Dermis microvascular lymphatic vessel endothelial cell (primary cell): ENCODE measurements at regions not wholly inside any gene's neighbourhood (a gene's known extent, or its start where the extent isn't known, plus 50 kb on each side); places are given as distances from the start of the nearest gene placed in this dataset.
"Not testable (repeated sequence)": the region's sequence is repeated elsewhere in the genome, so short reads cannot be mapped to it uniquely, and the experiment has no call there.

Experiments used
- DNase-seq, 2 donors: peaks; one replicate each; pipeline versions ENCODE4 v3.0.0 to v3.0.0-alpha.2; 2010; ENCODE audit warnings: low read depth in 2 of 2

DNA sequence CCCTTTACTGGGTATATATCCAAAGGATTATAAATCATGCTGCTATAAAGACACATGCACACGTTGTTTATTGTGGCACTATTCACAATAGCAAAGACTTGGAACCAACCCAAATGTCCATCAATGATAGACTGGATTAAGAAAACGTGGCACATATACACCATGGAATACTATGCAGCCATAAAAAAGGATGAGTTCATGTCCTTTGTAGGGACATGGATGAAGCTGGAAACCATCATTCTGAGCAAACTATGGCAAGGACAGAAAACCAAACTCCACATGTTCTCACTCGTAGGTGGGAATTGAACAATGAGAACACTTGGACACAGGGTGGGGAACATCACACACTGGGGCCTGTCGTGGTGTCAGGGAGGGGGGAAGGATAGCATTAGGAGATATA lies 59.2 kb downstream of the CXorf49B start:
- DNase-seq, result not testable (repeated sequence)

DNA sequence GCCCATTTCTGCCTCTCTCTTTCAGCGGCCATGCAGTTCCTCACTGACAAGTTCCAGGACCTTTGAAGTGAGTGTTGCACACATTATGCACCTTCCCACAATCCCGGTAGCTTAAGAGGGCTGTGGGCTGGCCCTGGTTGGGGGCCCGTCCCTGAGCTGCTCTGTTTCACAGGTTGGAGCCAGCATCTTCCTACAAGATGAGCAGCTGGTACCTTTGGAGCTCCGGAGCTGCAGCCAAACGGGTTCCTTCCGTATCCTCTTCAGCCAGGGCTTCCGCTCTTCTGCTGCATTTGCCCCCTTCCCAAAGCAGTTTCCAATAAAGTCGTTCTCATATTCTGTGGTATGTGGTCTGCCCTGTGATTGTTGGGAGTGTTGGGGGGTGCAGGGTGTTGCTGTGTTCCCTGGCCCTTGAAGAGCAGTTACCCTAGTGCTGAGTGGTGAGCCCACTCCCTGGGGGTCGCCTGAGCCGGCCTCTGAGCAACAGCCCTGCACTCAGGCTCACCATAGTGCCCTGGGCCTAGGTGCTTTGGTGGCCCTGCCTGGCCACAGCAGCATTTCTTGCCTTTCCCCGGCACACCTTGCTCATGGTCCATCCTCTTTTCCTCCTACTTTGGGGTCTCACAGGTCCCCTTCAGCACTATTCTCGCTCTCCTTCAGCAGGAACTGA lies 60.4 kb downstream of the CXorf49B start:
- DNase-seq, result no peak

- no peak for DNase-seq
These were observed 64.9 kb downstream of the CXorf49B start for GRCh38 chrX:71828086-71828485.

- DNase-seq, result not testable (repeated sequence)
These were observed 72.6 kb upstream of the NHSL2 start for GRCh38 chrX:71838092-71838491.

DNA sequence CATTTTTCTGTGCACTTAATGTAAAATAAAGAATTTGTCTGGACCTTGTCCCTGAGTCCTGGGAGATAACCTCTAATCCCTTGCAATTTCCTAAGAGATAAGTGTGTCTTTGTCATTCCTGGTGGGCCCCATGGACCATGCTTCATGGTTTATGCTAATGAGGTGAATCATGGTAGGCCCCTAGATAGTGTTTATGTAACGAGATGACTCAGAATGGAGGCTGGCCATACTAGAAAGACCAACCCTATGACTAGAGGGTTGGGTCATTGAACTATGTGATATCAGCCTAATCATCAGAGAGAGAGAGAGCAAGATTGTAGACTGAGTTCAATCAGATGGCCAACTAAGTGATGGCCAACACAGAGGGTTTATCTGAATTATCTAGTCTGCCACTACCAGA lies 64.2 kb upstream of the NHSL2 start:
- DNase-seq, result no peak

GRCh38 chrX:71852182-71852581 lies 58.5 kb upstream of the NHSL2 start:
- no peak for DNase-seq

DNA sequence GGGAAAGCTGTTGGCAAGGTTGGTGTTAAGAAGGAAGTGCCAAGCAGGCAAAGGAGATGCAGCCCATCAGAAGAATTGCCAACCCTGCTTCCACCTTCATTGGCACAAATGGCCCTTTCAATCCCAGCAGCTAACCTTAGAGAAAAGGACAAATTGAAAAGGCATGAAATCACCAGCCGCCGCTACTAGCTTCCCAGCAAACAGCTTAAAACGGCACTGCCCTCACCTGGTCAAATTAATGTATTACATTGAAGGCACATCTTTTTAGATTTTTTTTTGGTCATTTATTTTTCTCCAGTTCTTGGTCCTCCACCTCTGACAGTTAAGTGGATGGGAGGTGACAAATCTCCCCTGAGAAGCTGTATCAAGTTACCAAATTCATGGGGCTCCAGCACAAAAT lies 51.0 kb upstream of the NHSL2 start:
- DNase-seq, result peak; percentile 11 to 23
